SH-SY5Y (cell line): ENCODE measurements at regions not wholly inside any gene's neighbourhood (a gene's known extent, or its start where the extent isn't known, plus 50 kb on each side); places are given as distances from the start of the nearest gene placed in this dataset.

ENCODE experiments used
- GATA2 ChIP-seq: IDR thresholded peaks from 2 replicates; pipeline ENCODE4 v1.6.1; 2011; ENCODE audit warnings: mild to moderate bottlenecking, low read depth, low read length
- GATA3 ChIP-seq: IDR thresholded peaks from 2 replicates; pipeline ENCODE4 v1.6.1; 2011; ENCODE audit warnings: low read depth, mild to moderate bottlenecking, low read length, moderate library complexity

- no peak for TF ChIP-seq GATA2
- no peak for TF ChIP-seq GATA3
These were observed 253.3 kb downstream of the LIG4 start for GRCh38 chr13:107961849-107962608.
